ENCODE measurements at regions not wholly inside any gene's neighbourhood (a gene's known extent, or its start where the extent isn't known, plus 50 kb on each side); places are given as distances from the start of the nearest gene placed in this dataset.

- TF ChIP-seq POLR2A (IDR thresholded peaks at IDR 0.05) (no peak), CTCF (IDR thresholded peaks at IDR 0.05) (no peak)
These were observed 72.6 kb upstream of the CTXND1 start for GRCh38 chr15:80324545-80325080.
